ENCODE measurements at regions not wholly inside any gene's neighbourhood (a gene's known extent, or its start where the extent isn't known, plus 50 kb on each side); places are given as distances from the start of the nearest gene placed in this dataset.

GRCh38 chr2:67013821-67014220, 383.3 kb upstream of the ETAA1 start:
- TF ChIP-seq CTCF (IDR thresholded peaks at IDR 0.05; ENCODE audit: extremely low read depth in 1 of 2, insufficient read depth in 1 of 2, low read depth in 1 of 2, low read length in 2 of 2) = no peak
- TF ChIP-seq POLR2A (IDR thresholded peaks at IDR 0.05; ENCODE audit: low read depth, low read length) = no peak
- TF ChIP-seq POLR2AphosphoS5 (IDR thresholded peaks at IDR 0.05; ENCODE audit: insufficient read depth, low read depth, low read length) = no peak
- TF ChIP-seq EZH2 (IDR thresholded peaks at IDR 0.05; ENCODE audit: borderline replicate concordance, low read depth, low read length, severe bottlenecking) = no peak
- TF ChIP-seq MAX (IDR thresholded peaks at IDR 0.05; ENCODE audit: insufficient read depth, insufficient read length) = no peak
- TF ChIP-seq JUN (IDR thresholded peaks at IDR 0.05; ENCODE audit: borderline replicate concordance, insufficient read depth, insufficient read length, low read depth) = no peak
- no peak for TF ChIP-seq MYC (IDR thresholded peaks at IDR 0.05; ENCODE audit: low read depth, low read length)

Data from endothelial cell of umbilical vein (primary cell).